Skeletal muscle cell (primary cell): ENCODE measurements at regions not wholly inside any gene's neighbourhood (a gene's known extent, or its start where the extent isn't known, plus 50 kb on each side); places are given as distances from the start of the nearest gene placed in this dataset.

Experiments used
- DNase-seq: peaks from one replicate; pipeline ENCODE4 v3.0.0-alpha.2; 2010; ENCODE audit warnings: low read depth
- H3K4me3 ChIP-seq: 2 replicates; pipeline ENCODE4 v1.5.1; 2011; ENCODE audit warnings: low read depth, mild to moderate bottlenecking, control low read depth, low read length, moderate library complexity

- H3K4me3 ChIP-seq, result no peak overlapping the region
- DNase-seq, result no peak
Observed at GRCh38 chr12:34335819-34336262, 313.5 kb downstream of the ALG10 start.

GRCh38 chr12:34336619-34337465 lies 314.5 kb downstream of the ALG10 start:
- H3K4me3 ChIP-seq, result no peak overlapping the region
- no peak for DNase-seq

DNA sequence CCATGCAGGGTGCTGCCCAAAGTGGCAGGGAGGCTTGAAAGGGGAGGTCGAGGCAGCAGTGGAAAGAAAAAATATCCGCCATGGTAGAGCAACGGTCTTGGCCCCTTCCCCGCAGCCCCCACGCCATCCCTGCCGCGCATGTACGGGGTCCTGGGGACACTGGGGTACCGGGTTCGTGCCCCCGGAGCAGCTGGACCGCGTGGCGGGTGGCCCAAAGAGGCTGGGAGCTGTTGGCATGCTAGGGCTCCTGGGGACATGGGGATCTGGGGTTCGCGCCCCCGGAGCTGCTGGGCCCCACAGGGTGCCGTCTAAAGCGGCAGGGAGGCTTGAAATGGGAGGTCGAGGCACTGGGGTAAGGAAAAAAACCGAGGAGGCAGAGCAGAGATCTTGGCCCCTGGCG lies 316.5 kb downstream of the ALG10 start:
- no peak overlapping the region for H3K4me3 ChIP-seq
- no peak for DNase-seq

- no peak overlapping the region for H3K4me3 ChIP-seq
- no peak for DNase-seq
Observed at GRCh38 chr12:34339922-34340321, 317.6 kb downstream of the ALG10 start.

GRCh38 chr12:34340534-34341361 lies 318.5 kb downstream of the ALG10 start:
- H3K4me3 ChIP-seq, result no peak overlapping the region
- no peak for DNase-seq

DNA sequence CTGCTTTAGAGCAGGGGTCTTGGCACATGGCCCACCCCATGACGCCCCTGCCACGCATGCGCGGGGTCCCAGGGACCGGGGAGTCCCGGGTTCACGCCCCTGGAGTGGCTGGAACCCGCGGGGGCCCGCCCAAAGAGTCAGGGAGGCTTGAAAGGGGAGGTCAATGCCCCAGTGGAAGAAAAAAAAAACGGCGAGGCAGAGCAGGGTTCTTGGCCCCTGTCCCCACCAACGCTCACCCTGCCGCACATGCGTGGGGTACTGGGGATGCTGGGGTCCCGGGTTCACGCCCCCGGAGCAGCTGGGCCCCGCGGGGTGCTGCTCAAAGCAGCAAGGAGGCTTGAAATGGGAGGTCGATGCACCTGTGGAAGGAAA lies 319.1 kb downstream of the ALG10 start:
- H3K4me3 ChIP-seq, result no peak overlapping the region
- DNase-seq, result no peak

- no peak overlapping the region for H3K4me3 ChIP-seq
- DNase-seq, result no peak
Observed at GRCh38 chr12:34342048-34342447, 319.8 kb downstream of the ALG10 start.

DNA sequence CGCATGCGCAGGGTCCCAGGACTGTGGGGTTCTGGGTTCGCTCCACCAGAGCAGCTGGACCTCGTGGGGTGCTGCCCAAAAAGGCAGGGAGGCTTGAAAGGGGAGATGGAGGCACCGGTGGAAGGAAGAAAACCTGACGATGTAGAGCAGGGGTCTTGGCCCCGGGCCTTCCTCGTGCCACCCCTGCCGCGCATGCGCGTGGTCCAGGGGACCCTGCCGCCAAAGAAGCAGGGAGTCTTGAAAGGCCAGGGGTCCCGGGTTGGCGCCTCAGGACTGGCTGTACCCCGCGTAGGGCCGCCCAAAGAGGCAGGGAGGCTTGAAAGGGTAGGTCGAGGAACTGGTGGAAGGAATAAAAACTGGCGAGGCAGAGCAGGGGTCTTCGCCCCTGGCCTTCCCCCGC lies 321.0 kb downstream of the ALG10 start:
- no peak overlapping the region for H3K4me3 ChIP-seq
- no peak for DNase-seq

GRCh38 chr12:34343766-34344165 lies 321.5 kb downstream of the ALG10 start:
- DNase-seq, result no peak
- no peak overlapping the region for H3K4me3 ChIP-seq

DNA sequence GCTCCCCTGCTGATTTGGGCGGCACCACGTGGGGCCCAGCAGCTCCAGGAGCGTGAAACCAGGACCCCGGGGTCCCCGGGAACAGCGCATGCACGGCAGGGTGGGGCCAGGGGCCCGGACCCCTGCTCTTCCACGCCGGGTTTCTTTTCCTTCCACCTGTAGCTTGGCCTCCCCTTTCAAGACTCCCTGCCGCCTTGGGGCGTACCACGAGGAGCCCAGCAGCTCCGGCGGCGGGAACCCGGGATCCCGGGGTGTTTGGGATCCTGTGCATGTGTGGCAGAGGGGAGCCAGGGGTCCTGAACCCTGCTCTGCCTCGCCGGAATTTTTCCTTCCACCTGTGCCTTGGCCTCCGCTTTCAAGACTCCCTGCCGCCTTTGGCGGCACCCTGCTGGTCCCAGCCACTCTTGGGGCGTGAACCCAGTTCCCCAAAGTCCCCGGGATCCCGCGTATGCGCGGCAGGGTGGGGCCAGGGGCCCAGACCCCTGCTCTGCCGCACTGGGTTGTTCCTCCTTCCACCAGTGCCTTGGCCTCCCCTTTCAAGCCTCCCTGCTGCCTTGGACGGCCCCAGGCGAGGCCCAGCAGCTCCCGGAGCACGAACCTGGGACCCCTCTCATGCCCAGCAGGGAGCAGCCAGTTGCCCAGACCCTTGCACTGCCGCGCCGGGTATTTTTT lies 322.7 kb downstream of the ALG10 start:
- no peak for DNase-seq

GRCh38 chr12:34345801-34346200 lies 323.5 kb downstream of the ALG10 start:
- DNase-seq, result no peak
- H3K4me3 ChIP-seq, result no peak overlapping the region

More for the DNA sequence above, 322.7 kb downstream of the ALG10 start:
- no peak overlapping the region for H3K4me3 ChIP-seq

GRCh38 chr12:34346372-34347034 lies 324.2 kb downstream of the ALG10 start:
- H3K4me3 ChIP-seq, result no peak overlapping the region
- no peak for DNase-seq

GRCh38 chr12:34347367-34347766 lies 325.1 kb downstream of the ALG10 start:
- H3K4me3 ChIP-seq, result no peak overlapping the region
- no peak for DNase-seq

DNA sequence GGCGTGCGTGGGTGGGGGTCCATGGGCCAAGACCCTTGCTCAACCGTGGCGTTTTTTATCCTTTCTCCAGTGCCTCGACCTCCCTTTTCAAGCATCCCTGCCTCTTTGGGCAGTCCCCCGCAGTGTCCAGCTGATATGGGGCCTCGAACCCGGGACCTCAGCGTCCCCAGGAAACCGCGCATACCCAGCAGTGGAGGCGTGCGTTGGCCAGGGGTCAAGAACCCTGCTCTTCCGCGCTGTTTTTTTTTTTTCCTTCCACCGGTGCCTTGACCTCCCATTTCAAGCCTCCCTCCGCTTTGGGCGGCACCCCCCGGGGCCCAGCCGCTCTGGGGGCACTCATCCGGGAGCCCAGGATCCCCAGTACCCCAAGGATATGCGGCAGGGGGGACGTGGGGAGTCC lies 325.8 kb downstream of the ALG10 start:
- H3K4me3 ChIP-seq, result no peak overlapping the region
- no peak for DNase-seq

- no peak for DNase-seq
- no peak overlapping the region for H3K4me3 ChIP-seq
Observed at GRCh38 chr12:34348836-34349672, 326.8 kb downstream of the ALG10 start.

- H3K4me3 ChIP-seq, result no peak overlapping the region
- DNase-seq, result no peak
Observed at GRCh38 chr12:34349673-34349961, 327.3 kb downstream of the ALG10 start.

DNA sequence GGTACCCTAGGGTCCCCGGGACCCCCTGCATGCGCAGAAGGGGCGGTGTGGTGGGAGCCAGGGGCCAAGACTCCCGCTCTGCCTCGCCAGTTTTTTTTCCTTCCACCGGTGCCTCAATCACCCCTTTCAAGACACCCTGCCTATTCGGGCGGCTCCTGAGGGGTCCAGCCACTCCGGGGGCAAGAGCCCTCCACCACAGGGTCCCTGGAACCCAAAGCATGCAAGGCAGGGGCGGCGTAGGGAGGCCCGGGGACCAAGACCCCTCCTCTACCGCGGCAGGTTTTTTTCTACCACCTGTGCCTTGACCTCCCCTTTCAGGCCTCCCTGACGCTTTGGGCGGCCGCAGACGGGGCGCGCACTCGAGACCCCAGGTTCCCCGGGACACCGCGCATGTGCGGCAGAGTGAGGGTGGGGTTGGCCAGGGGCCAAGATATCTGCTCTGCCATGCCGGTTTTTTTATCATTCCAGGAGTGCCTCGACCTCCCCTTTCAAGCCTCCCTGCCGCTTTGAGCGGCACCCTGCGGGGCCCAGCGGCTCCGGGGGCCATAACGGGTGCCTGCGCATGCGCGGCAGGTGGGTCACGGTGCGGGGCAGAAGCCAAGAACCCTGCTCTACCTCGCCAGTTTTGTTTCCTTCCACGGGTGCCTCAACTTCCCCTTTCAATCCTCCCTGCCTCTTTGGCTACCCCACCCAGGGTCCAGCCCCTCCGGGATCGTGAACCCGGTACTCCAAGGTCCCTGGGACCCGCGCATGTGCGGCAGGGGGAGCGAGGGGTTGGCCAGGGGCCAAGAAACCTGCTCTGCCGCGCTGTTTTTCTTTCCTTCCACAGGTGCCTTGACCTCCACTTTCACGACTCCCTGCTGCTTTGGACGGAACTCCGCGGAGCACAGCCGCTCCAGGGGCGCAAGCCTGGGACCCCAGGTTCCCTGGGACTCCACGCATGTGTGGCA lies 328.1 kb downstream of the ALG10 start:
- no peak overlapping the region for H3K4me3 ChIP-seq
- DNase-seq, result no peak

DNA sequence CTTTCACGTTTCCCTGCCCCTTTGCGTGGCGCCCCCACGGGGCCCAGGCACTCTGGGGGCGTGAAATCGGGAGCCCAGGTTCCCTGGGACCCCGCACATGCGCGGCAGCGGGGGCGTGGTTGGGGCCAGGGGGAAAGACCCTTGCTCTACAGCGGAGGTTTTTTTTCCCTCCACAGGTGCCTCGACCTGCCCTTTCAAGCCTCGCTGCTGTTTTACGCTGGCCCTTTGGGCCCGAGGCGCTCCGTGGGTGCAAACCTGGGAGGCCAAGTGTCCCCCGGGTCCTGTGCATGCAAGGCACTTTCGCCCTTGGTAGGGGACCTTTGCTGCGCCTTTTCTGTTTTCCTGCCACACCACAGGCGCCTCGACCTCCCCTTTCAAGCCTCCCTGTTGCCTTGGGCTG lies 329.8 kb downstream of the ALG10 start:
- DNase-seq, result no peak
- no peak overlapping the region for H3K4me3 ChIP-seq
